WI38 (cell line): ENCODE measurements at regions not wholly inside any gene's neighbourhood (a gene's known extent, or its start where the extent isn't known, plus 50 kb on each side); places are given as distances from the start of the nearest gene placed in this dataset.
"Not testable (repeated sequence)": the region's sequence is repeated elsewhere in the genome, so short reads cannot be mapped to it uniquely, and the experiment has no call there.

Experiments
- H3K4me3 ChIP-seq: 2 replicates; pipeline ENCODE4 v1.5.1; 2011; ENCODE audit warnings: low read depth, mild to moderate bottlenecking, control low read depth, low read length
- TF ChIP-seq, protein P1 (sequence below): IDR thresholded peaks from 2 replicates; pipeline ENCODE4 v1.5.1; 2012; ENCODE audit warnings: low read depth, mild to moderate bottlenecking, control low read depth, low read length

GRCh38 chr12:75661908-75662307 lies 150.5 kb upstream of the KRR1 start:
- TF ChIP-seq, protein P1, sequence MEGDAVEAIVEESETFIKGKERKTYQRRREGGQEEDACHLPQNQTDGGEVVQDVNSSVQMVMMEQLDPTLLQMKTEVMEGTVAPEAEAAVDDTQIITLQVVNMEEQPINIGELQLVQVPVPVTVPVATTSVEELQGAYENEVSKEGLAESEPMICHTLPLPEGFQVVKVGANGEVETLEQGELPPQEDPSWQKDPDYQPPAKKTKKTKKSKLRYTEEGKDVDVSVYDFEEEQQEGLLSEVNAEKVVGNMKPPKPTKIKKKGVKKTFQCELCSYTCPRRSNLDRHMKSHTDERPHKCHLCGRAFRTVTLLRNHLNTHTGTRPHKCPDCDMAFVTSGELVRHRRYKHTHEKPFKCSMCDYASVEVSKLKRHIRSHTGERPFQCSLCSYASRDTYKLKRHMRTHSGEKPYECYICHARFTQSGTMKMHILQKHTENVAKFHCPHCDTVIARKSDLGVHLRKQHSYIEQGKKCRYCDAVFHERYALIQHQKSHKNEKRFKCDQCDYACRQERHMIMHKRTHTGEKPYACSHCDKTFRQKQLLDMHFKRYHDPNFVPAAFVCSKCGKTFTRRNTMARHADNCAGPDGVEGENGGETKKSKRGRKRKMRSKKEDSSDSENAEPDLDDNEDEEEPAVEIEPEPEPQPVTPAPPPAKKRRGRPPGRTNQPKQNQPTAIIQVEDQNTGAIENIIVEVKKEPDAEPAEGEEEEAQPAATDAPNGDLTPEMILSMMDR: no peak
- no peak overlapping the region for H3K4me3 ChIP-seq

DNA sequence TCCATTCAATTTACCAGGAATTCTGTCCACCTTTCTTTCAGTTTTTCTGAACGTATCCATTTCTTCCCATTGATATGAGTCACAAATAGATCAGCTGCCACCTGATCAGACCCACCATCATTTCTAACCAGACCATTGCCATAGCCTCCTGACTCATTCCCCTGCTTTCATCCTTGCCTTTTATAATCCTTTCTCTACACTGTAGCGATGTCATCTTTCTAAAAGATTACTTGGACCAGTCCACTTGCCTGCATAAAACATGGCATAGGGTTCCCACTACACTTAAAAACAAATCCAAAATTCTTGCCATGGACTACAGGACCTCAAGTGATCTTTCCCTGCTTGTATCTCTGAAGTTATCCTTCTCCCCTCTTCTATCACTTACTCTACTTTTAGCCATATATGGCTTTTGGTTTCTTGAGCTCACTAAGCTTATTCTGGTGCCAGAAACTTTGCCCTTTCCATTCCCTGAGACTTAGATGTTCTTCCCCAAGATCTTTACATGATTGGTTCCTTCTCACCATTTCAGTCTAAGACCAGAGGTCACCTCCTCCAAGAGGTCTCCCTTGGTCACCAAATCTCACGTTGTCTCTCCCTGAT lies 149.5 kb upstream of the KRR1 start:
- H3K4me3 ChIP-seq: no peak overlapping the region
- TF ChIP-seq, protein P1: no peak

DNA sequence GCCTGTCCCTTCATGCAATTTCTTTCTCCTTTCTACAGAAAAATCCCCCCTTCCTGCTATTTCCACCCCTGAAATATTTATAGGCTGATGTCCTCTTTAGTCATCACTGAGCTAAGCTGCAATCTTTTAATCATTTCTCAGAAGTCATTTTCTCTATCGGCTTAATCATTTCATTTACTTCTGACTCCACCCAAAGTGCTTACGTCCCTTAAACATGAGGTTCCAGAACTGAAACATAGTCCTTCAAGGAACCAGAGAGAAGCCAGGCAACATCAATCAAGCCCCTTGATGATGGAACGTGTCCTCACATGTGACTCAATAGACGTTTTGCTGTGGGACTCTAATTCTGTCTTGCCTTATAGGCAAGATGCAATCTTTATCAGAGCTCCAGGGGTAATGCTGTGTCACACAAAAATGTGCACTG lies 148.7 kb upstream of the KRR1 start:
- TF ChIP-seq, protein P1: no peak
- no peak overlapping the region for H3K4me3 ChIP-seq

GRCh38 chr12:75658901-75659823 lies 147.8 kb upstream of the KRR1 start:
- H3K4me3 ChIP-seq: no peak overlapping the region
- TF ChIP-seq, protein P1: no peak

DNA sequence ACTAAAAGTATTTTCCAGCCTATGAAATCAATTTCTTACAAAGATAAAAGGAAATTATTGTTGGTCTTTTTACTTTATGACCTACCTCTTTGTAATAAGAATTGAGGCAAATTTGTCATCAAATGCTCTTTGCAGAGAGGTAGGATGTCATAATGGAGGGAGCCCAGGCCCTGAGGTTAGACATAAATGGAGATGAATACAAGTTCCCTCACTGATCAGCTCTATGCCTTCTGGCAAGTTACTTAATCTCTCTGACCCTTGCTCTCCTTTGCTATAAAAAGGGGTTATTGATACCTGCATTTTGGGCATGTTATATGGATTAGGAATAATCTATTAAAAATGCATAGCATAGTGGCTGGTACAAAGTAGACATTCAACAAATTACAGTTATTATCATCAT lies 146.9 kb upstream of the KRR1 start:
- H3K4me3 ChIP-seq: no peak overlapping the region
- TF ChIP-seq, protein P1: no peak

DNA sequence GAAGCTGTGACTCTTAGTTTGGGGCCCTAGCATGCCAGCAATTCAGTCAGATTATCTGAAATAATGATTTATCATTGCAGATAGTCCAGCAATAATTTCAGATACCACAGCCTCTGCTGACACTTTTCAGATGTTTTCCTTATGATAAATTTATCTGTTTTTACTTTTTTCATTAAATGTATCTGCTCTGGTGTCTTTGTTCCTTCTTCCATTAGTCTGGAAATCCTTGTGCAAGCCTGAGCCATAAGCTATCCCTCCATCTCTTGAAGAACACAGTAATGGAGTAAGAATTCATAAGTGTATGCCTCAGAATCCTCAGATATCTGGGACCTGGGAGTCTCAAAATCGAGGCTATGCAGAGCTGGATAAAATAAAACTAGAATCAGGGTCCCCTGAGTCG lies 146.4 kb upstream of the KRR1 start:
- H3K4me3 ChIP-seq: no peak overlapping the region
- TF ChIP-seq, protein P1: no peak

DNA sequence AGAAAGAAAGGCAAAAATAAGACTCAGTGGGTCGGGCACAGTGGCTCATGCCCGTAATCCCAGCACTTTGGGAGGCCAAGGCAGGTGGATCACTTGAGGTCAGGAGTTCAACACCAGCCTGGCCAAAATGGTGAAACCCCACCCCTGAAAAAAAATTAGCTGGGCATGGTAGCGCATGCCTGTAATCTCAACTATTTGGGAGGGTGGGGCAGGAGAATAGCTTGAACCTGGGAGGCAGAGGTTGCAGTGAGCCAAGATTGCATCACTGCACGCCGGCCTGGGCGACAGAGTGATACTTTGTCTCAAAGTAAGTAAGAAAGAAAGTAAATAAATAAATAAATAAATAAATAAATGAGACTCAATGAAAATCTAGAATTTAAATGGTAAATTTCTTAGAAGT lies 145.9 kb upstream of the KRR1 start:
- not testable (repeated sequence) for H3K4me3 ChIP-seq
